LNCaP clone FGC (cell line): ENCODE measurements at regions not wholly inside any gene's neighbourhood (a gene's known extent, or its start where the extent isn't known, plus 50 kb on each side); places are given as distances from the start of the nearest gene placed in this dataset.

Experiments
- DNase-seq: peaks from one replicate; pipeline ENCODE4 v3.0.0-alpha.2; 2011; ENCODE audit warnings: low read depth
- H3K4me3 ChIP-seq: 2 replicates; pipeline ENCODE4 v1.5.1; 2011; ENCODE audit warnings: mild to moderate bottlenecking, low read depth, low read length, control low read depth
- TF ChIP-seq, protein P1 (sequence below): IDR thresholded peaks from 2 replicates; pipeline ENCODE4 v1.5.1; 2012; ENCODE audit warnings: mild to moderate bottlenecking; ENCODE audit not compliant: control insufficient read depth, insufficient read depth; ENCODE audit errors: extremely low read depth

DNA sequence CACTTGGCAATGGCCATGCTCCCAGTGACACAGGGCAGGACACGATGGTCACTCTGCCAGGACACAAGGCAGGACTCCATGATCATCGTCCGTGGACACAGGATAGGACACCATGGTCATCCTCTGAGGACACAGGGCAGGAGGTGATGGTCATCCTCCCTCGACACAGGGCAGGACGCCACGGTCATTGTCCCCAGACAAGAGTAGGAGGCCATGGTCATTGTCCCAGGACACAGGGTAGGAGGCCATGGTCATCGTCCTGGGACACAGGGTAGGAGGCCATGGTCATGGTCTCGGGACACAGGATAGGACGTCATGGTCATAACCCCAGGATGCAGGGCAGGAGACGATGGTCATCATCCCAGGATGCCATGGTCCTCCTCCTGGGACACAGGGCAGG is 289.2 kb downstream of the TCERG1L start:
- TF ChIP-seq, protein P1, sequence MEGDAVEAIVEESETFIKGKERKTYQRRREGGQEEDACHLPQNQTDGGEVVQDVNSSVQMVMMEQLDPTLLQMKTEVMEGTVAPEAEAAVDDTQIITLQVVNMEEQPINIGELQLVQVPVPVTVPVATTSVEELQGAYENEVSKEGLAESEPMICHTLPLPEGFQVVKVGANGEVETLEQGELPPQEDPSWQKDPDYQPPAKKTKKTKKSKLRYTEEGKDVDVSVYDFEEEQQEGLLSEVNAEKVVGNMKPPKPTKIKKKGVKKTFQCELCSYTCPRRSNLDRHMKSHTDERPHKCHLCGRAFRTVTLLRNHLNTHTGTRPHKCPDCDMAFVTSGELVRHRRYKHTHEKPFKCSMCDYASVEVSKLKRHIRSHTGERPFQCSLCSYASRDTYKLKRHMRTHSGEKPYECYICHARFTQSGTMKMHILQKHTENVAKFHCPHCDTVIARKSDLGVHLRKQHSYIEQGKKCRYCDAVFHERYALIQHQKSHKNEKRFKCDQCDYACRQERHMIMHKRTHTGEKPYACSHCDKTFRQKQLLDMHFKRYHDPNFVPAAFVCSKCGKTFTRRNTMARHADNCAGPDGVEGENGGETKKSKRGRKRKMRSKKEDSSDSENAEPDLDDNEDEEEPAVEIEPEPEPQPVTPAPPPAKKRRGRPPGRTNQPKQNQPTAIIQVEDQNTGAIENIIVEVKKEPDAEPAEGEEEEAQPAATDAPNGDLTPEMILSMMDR = no peak
- no peak for DNase-seq
- H3K4me3 ChIP-seq = no peak overlapping the region

DNA sequence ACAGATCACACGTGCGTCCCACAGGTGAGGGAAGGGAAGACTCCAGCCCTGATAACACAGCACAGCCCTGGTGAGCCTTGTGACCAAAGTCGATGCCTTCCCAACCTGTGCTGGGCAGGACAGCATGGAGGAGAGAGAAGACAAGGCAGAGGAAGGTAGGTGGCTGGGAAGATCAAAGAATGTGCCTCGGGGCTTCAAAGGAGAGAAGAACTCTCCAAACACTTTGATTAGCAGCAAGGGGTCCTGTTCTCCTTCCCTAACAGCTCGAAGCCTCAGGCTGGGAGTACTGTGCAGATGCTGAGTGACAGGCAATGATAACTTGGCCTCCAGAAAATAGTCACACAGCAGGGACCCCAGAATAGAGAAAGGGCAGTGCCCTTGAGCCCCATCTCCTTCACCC is 288.5 kb downstream of the TCERG1L start:
- TF ChIP-seq, protein P1 = no peak
- no peak overlapping the region for H3K4me3 ChIP-seq
- DNase-seq = no peak

GRCh38 chr10:131024259-131025131 is 287.0 kb downstream of the TCERG1L start:
- H3K4me3 ChIP-seq = no peak overlapping the region
- DNase-seq = no peak
- TF ChIP-seq, protein P1 = no peak

GRCh38 chr10:131025333-131025732 is 286.2 kb downstream of the TCERG1L start:
- no peak for DNase-seq
- TF ChIP-seq, protein P1 = no peak
- no peak overlapping the region for H3K4me3 ChIP-seq

DNA sequence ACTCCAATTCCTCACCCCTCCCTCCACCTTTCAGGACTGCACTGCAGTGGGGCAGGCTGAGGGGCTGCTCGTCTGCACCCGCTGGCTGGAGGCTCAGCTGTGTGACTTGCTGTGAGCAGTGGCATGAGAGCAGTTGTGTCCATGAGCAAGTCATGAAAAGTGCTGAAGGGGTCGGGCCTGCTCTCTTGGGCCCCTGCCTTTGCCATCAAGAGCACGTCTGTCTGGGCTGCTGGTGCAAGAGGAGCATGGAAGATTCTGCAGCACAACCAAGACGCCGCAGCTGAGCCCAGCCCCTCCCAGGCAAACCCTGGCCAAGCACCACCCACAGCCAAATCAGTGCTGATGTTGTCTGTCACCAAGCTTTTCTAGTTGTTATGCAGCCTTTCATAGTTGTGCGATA is 284.3 kb downstream of the TCERG1L start:
- no peak overlapping the region for H3K4me3 ChIP-seq
- no peak for DNase-seq
- TF ChIP-seq, protein P1 = no peak

GRCh38 chr10:131031346-131031745 is 280.2 kb downstream of the TCERG1L start:
- TF ChIP-seq, protein P1 = no peak
- no peak overlapping the region for H3K4me3 ChIP-seq
- no peak for DNase-seq
